DMS153 (cell line): ENCODE measurements at regions not wholly inside any gene's neighbourhood (a gene's known extent, or its start where the extent isn't known, plus 50 kb on each side); places are given as distances from the start of the nearest gene placed in this dataset.
"Not testable (repeated sequence)": the region's sequence is repeated elsewhere in the genome, so short reads cannot be mapped to it uniquely, and the experiment has no call there.

ENCODE experiments used
- DNase-seq: peaks from one replicate; lab custom pipeline; 2025; lab: John Stamatoyannopoulos, UW

DNA sequence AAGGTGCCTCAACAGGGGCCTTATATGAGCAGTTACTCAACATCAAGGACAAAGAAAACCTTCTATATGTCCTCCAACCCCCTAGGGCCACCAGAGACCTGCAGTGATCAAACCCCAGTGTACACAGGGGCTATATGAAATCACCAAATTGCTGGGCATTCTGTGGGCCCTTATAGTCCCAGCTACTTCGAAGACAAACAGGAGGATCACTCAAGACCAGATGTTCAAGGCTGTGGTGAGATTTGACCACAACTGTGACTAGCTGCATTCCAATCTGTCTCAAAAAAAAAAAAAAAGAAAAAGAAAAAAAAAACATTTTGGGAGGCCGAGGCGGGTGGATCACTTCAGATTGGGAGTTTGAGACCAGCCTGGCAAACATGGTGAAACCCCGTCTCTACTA lies 51.0 kb upstream of the PRB2 start:
- no peak for DNase-seq

- DNase-seq, result no peak
These were observed 62.8 kb upstream of the PRB2 start for GRCh38 chr12:11457996-11458645.

DNA sequence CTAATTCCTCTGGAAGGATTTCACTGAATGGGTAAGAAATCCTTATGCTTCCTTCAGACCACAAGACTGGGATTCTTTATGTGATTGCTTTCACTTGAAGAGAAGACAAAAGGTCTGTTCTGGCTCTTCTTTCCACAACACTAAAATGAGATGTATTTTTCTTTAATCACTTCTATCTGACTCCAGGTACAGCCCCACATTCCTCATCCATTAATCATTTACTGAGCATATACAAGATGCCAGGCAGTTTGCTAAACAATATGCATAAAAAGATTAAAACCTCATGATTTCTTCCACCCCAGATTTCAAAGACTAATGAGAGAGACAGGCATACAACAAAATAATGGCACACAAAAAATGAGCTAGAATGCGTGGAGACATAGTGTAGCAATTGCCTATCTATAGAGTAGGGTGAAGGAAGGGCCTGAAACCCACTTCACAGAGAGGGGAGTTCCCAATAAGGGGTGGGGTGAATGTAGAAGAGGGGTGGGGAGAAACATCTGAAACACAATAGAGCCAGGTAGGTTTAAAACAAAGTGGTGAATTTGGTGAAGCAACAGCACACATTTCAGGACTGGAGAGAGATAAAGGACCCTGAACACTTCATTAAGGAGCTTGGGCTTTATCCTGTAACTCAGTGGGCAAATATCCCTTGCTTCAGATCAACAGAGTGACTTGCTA lies 65.1 kb upstream of the PRB2 start:
- DNase-seq, result no peak

- DNase-seq, result no peak
These were observed 66.1 kb upstream of the PRB2 start for GRCh38 chr12:11461433-11461832.

DNA sequence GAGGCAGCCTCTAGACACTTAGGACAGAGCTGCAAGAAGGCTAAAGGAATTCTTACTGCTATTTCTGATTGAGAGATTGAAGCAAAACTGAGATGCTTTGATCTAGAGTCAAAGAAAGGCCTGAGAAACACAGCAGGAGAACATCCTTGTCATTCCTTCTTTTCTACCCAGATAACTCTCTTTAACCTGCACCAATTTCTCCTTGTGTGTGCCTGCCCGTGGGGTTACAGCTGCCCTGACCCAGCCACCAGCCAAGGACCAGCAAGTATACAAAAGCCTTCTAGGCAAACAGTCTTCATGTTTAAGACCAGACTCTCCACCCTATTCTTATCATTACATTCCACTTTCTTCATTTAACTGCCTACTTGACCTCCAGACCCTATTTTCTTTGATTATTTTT lies 81.7 kb upstream of the PRB2 start:
- no peak for DNase-seq

GRCh38 chr12:11482955-11483354 lies 87.6 kb upstream of the PRB2 start:
- no peak for DNase-seq

DNA sequence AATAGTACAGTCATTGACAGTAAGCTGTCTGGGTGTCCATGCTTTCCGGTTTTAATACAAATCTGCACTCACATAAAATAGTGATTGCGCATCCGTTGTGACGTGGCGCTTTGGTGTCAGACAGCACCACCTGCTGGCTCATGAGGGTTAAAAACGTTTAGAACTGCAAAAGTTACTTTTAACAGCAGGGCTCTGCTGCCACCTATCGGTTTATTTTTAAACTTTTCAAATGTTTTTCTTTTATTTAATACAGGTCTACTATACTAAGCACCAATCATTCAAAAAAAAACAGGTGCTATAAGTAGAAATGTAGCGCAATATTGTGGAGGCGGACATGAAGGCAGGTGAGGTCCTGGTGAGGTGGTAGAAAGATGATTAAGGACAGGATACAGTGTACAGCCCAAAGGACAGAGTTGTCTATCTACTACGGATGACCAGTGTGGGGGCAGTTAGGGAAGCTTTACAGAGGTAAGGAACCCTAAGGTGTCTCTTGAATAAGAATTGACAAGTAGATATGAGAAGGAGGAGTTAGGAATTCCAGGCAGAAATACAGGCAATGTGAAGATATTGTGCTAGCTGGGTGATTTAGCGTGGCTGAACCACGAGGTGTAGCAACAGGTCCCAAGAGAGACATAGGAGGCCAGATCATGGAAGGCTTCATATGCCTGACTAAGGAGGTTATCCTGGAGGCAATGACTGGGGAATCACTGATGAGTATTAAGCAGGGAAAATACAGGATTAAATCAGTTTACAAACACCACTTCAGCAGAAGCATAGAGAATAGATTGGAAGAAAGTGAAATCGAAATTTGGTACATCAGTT lies 91.5 kb upstream of the PRB2 start:
- DNase-seq, result peak; percentile 74

DNA sequence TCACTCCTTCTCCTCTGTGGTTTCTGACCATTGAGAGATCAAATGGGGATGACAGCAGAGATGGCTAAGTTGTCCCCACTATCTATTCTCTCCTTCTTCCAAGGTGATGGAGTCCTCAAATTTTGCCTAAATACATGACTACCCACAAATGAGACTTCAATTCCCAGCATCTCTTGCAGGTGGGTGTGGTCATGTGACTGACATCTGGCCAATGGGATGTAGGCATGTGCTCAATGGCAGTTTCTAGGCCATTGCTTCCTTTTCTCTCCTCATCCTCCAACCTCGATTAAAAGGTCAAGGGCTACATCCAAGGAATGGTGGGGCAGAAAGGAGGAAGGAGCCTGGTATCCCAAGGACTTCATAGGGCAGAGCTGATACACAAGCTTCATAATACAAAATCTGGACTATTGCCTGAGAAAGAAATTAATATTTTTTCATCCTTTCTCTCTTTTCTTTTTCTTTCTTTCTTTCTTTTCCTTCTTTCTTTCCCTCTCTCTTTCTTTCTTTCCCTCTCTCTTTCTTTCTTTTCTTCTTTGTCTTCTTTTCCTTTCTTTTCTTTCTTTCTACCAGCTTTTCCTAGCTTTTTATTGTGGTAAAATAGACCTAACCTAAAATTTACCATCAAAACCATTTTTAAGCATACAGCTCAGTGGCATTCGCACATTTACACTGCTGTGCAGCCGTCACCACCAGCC lies 100.9 kb upstream of the PRB2 start:
- no peak for DNase-seq

DNA sequence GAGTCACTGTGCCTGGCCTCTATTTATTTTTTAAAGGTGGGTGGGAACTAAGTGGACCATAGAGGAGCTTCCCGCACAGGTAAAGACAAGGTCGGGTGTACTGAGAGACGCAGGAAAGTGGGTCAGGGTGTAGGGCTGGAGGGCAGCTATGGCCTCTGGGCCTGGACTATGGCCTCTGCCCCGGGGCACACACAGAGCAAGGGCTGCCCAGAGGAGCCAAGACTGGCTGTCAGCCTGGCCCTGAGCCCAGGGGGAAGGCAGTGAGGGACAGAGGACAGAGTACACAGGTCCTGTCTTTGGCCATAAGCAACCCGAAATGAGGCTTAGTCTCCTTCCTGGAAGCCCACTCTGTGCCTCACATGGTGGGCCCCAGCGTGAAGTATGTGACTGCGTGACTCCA lies 102.1 kb upstream of the PRB2 start:
- no peak for DNase-seq

DNA sequence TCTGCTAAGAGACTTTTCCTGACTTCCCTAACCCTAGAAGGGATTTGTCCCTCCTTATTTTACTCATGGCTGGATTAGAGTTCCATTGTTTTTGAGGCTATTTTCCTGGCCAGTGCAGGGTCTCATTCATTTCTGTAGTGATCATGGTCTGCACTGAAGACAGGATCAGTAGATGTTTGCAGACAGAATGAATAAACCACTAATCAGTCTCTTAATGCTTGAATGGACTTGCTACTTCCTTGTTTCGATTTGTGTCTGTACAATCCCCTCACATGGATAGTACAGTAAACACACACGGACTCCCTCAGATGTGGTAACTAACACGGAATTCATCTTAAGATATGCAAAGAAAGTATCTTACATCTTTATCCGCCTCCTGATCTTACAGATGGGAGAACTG lies 102.6 kb upstream of the PRB2 start:
- DNase-seq, result peak; percentile 35

- DNase-seq, result not testable (repeated sequence)
These were observed 103.2 kb upstream of the PRB2 start for GRCh38 chr12:11498574-11498973.

GRCh38 chr12:11499806-11500187 lies 104.4 kb upstream of the PRB2 start:
- DNase-seq, result peak; percentile 53

DNA sequence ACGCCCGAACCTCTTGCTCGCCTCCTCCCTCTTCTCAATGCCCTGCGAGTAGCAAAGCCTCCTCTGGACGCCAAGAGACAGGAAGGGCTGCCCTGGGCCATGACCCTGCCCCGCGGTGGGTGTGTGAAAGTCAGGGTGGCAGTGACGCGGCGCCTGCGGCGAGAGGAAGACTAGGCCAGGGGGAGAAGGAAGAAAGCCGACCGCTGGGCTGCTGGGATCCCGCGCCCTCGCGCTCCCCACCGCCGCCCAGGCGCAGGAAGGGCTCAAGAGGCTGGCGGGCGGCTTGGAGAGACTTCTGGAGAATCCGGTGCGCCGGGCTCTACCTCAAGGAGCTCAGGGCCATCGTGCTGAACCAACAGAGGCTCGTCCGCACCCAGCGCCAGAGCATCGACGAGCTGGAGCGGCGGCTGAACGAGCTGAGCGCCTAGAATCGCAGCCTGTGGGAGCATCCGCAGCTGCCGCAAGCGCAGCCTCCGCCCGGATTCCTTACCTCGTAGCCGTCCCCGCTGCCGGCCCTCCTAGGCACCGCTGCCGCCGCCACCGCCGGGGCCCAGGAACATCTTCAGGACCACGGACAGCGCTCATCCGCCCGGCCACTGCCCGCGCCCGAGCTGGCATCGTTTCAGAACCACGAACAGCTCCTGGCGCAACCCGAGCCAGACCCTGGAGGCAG lies 105.0 kb upstream of the PRB2 start:
- DNase-seq, result no peak

DNA sequence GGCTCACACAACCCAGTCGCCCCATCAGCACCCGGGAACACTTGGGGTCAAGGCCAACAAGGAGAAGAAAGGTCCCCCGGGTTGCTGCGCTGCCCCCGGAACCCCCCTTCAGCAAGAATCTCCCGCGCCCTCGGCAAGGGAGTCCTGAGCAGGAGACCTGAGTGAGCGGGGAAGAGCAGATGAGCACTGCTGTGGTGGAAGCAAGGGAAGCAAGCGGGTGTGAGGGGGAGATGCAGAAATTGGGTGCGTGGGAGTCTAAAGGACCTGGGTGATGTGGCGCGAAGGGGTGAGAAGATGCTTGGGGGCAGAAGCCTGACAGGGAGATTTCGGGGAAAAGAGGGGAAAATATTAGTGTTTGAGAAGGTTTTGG lies 105.5 kb upstream of the PRB2 start:
- no peak for DNase-seq

DNA sequence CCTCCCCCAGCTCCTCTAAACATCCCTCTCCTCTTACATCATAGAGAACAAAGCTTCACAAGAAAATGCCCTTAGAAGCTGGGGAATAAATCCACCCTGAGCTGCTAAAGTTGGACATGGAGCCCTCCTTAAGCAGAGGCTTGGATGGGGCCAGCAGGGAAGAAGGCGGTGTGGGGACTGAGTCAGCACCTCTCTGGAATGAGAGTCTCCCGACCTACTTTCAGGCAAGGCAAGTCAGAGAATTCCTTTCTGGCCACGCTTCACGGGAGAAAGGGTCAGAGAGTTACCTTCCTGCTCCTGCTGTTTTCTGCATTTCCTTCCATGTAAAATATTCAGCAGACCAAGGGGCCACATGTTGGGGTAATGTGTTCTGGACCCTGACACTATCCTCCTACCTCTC lies 113.3 kb upstream of the PRB2 start:
- no peak for DNase-seq

DNA sequence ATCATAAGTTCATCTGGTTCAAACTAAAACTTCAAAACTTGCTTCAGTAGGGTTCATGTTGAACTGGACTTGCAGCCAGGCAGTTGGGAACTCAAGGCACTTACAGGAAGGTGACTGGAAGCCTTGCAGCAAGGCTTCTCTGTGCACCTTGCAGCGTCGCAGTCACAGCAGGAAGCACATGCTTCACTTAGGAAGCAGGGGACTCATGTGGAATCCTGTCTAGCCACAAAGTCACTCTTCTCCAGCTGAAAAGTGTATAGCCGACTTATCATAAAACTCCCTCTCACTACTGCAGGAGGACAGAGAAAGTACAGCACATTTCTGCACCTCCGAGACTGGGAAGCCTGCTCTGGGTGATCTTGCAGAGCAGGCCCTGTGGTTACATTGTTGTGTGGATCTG lies 114.0 kb upstream of the PRB2 start:
- DNase-seq, result no peak

DNA sequence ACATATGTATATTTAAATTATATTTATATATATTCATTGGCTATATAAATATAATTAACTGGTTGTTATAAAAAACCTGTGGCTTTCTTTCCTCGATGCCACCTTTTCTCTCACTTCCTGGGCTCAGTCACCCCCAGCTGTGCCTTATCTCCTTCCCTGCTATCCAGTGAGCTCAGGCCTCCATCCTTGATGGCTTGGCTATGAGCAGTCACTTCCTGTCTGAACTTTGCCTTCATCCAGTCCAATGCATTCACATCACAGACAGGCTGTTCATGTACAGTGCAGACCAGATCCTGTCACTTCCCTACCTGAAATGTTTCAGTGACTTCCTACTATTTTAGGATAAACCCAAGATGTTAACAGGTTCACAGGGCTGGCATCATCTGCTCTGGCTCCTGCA lies 115.3 kb upstream of the PRB2 start:
- no peak for DNase-seq

- DNase-seq, result no peak
These were observed 117.9 kb upstream of the PRB2 start for GRCh38 chr12:11513288-11513687.

DNA sequence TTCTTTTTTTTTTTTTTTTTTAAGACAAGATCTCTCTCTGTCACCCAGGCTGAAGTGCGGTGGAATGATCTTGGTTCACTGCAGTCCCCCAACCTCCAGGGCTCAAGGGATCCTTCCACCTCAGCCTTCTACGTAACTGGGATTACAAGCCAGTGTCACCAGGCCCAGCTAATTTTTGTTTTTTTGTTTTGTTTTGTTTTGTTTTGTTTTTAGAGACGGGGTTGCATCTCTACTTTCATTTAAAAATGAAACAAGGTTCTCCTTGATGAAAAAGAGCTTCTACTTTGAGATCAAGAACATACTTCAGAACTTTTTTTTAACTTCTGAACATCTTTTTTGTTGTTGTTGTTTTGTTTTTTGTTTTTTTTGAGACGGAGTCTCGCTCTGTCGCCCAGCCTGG lies 121.7 kb upstream of the PRB2 start:
- no peak for DNase-seq

- DNase-seq, result no peak
These were observed 125.0 kb upstream of the ETV6 start for GRCh38 chr12:11524446-11524845.

GRCh38 chr12:11534064-11534463 lies 115.4 kb upstream of the ETV6 start:
- no peak for DNase-seq

GRCh38 chr12:11535127-11535526 lies 114.3 kb upstream of the ETV6 start:
- DNase-seq, result no peak
